Dedifferentiated amniotic fluid mesenchymal stem cell (primary cell): ENCODE measurements at regions not wholly inside any gene's neighbourhood (a gene's known extent, or its start where the extent isn't known, plus 50 kb on each side); places are given as distances from the start of the nearest gene placed in this dataset.

ENCODE experiments used
- DNase-seq: peaks from one replicate; pipeline ENCODE4 v3.0.0-alpha.2; 2016; ENCODE audit errors: extremely low spot score

DNA sequence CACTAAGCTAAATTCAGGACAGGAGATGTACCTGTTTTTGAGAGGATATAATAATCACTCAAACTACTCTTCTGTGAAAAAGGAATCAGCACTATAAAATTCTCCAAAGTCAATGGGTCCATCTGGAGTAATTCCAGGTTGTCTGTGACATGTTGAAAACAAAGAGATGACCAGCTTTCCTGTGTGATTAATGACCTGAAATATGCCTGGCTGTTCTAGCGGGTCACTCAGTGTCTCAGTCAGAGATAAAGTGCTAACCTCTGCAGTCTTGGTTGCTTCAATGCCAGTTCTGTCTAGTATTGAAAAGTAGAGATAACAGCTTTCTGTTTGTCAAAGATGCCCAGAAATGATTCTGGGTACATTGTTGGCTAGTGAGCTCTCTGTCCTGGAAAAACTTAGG lies 722.6 kb upstream of the TENM4 start:
- no peak for DNase-seq

DNA sequence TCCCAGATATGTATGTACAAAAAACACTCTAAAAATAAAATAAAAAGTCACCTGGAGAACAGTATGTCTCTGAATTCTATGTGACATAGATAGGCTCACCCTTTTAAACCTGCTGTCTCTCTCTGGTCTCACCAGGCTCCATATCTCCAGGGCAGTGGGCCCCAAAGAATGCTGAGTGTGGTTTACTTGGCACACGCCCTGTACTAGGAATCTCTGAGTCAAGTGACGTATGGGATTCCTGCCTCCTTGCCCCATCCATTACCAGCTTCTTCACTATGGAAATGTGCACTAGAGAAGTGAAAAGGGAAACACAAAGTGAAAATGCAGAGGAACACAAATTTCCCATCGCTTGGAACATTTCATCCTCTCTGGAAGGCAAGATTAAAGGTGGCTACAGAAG lies 722.2 kb upstream of the TENM4 start:
- peak; percentile 55 for DNase-seq

DNA sequence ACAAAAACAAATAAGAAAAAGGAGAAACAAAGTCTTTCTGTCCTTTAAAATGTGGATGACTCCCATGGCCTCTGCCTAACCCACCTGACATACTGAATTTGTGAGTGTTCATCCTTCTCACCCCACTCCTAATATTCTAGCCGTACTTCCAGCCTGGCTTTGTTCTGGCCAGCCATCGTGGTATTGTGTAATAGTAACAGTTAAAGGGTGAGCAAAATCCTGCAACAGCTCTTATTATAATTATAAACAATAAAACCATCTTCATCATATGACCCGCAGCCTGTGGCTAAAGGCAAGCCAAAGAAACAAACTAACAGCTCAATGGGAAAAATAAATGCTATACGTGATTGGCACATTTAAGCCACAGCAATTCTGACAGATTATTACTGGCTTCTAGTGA lies 721.6 kb upstream of the TENM4 start:
- no peak for DNase-seq

DNA sequence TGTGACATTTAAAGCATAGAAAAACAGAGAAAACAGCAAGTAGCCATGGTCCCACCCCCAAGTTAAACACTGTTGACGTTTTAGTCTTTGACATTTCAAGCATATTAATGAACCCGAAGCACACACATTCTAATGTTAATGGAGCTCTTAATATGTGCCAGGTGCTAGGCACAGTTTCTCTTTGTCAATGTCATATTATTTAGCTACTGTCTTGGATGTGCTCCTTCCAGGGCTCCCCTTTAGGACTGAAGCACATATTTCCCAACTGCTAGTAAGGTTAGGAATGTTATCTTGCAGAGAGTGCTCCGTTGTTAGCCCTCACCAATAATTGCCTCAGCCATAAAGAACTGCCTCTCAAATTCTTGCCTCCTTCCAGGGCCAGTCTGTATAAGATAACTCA lies 716.6 kb upstream of the TENM4 start:
- no peak for DNase-seq

DNA sequence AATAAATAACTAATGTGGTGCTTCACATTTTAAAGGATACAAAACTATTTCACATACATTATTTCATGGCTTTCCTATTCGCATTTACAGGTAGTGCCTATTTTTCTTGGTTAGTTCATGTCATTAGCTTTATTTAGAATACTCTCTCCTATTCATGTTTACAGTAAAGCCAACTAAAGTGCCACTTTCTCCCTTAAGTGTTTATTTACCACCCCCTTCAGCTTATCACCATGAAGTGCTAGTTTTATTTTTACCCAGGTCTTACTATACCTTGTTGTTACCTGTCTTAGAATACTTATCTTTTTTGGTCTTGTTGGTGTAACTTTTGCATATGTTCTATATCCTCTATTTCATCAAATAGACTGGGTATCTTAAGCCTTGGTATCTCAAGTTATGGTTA lies 715.2 kb upstream of the TENM4 start:
- no peak for DNase-seq

DNA sequence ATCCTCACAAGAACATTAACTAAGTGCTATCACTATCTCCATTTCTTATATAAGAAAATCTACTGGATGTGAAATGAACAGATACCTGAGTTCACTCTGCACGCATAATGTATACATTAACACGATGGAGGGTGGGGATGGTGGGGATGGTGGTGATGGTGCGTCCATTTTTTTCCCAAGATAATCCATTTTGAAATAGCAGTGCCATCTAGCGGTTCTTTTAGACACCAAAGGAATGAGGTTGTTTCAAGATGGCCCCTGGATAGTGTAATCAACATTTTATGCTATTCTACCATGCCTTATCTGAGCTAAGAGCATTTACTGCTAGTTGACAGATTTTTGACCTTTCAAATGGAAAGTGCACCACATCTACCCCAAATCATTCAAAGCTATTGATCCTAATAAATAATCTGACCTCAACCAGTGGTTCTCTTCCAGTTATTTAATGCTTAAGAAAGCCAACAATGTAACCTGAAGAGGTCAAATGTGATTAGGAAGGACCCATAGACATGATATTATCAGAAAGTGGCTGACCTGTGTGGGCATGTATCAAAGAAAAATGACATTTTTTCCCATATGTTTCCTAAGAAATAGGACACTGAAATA lies 714.7 kb upstream of the TENM4 start:
- peak; percentile 65 for DNase-seq

DNA sequence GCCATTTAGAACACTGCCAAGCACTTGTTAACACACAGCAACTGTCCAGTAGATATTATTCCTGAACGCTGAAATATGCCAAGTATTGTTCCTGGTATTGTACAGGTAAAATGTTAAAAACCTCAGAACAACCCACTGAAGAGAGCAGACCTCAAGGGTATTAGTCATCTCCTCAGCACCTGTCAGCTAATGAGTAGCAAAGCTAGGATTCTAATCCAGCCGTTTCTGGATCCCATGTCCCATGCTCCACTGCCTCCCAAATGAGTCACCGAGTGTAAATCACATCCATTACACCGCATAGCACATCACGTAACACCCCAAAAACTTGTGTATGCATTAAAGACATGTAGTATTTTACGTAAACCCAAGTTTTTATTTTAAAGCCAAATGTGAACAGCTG lies 705.4 kb upstream of the TENM4 start:
- DNase-seq, result no peak

DNA sequence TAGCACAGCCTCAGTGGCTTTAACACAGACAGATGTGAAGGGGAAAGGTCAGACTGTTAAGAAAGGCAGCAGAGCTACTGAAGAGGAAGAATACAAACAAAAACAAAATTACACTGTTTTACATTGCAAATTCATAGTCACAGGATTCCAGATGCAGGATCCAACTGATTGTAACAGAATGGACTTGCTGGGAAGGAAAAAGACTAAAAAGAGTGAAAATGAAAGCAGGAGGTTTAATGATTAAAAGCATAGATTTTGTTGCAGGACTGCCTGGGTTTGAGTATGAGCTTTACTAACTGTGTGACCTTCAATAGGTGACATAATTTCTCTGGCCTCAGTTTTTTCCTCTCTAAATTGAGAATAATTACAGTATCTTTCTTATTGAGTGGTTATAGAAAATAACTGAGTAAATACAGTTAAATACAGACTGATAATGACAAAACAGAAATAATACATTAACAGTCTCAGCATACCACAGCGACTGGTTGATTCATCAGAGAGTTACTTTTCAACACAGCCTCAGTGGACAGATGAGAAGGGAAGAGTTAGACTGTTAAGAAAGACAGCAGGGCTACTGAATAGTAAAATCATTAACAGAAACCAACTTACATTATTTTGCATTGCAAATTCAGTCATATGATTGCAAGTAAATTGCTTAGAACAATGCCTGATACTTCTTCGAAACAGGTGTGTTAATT lies 704.2 kb upstream of the TENM4 start:
- no peak for DNase-seq

DNA sequence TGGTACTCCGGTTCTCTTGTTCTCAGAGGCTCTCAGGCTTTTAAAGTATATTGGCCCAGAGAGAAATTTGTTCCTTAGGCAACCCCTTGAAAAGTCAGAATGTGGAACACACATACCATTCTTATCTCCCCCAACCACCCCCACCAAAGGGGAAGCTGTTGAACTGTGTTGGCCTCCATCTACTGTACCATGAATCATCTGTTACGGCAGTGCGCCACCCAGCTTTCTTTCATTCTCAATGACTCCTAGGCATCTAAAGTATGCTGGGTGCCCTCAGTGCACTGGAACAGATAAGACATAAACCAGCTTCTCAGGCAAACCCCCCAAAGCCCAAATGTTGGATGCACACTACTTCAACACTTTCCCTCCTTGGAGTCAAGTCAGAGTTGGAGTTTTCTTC lies 696.2 kb upstream of the TENM4 start:
- DNase-seq, result no peak

DNA sequence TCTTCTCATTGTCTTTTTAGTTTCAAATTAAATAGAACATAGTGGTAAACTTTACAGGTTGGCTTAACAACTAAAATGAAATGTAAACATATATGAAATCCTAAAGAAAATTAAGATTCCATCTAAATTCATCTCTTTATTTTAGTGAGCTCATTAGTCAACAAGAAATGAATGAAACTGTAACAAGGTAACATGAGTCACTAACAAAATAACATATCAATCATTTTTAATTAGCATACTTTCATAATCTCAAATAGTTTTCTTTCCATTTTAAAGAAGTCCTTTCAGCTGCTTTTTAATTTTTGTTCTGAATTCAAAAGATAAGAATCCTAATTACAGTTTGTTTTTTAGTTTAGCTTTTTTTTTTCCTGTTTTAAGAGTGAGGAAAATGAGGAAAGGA lies 688.6 kb upstream of the TENM4 start:
- DNase-seq, result no peak

DNA sequence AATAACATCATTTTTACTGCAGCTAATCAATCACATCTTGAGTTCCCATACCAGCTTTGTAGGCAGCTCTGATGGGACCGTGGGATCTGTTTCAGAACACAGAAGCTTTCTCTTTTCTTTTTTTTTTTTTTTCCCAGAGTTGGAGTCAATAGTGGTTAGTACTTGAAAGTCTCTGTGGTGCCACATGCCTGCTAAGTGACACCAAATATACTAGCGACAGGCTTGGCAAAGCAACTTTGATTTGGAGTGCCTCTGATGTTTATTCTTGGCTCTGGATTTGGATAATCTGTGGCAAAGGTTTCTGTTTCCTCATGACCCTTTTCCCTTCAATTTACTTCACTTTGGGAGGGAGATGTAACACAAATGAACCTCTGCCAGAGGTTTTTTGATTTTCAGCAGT lies 681.4 kb upstream of the TENM4 start:
- no peak for DNase-seq

DNA sequence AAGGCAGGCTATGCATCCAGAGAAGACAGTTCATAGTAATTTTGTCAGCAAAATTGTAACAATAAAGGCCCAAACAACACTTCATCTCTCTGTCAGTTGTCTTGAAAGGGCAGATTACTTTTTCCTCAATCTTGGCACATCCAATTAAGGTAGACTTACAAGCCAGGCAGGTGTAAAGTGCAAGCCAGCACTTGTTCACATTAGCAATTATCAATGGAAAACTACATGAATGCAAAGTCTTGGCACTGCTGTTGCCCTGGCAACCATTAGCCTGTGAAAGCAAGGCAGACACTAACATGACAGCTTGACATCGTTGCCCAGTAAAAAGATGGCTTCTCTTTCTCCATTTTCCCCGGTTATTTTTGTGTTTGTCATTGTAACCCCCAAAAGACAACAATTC lies 677.2 kb upstream of the TENM4 start:
- DNase-seq, result no peak

DNA sequence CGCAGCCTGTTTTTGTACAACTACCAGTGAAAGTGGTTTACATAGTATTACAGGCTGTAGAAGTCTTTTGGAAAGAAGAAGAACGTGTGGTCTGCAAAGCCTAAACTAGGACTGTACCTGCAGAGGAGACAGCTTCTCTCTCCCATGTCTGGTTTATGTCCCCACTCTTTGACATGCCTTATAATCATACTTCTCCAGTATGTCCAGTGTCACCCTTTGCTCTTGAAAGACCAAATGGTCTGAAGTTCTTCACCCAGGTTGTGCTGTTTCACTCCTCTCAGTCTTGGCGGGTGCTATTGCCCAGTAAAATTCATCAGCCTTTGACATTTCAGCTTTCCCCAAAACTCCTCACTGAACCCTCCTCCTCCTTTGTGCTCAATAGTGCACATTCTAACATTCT lies 676.0 kb upstream of the TENM4 start:
- DNase-seq, result no peak

DNA sequence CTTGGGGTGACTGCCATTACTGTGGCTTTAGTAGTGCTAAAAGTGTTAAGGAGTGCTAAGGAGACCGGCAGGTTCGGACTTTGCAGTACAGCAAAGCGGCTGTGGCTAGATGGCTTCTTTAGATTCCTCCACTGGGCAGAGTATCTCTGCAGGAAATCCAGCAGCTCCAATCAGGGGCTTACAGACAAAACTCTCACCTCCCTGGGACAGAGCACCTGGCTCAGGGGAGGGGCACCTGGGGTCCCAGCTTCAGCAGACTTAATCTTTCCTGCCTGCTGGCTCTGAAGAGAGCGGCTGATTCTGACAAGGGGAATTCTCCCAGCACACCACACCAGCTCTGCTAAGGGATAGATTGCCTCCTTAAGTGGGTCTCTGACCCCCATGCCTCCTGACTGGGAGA lies 668.8 kb upstream of the TENM4 start:
- DNase-seq, result no peak

DNA sequence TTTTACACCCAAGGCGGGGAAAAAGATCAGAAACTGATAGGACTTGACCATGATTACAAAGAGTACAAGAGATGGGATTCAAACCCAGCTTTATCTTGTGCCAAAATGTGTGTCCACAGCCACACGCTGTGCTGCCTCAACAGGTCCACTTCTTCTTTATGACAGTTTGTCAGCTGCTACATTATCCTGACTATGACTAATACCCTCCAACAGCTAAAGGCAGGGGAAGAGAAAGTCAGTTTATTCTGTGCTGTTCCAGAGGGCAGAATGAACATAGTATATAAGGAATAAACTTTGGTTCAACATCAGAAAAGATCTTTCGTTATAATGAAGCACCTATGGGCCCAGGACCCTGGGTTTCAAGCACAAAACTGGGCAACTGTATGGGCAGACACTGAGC lies 668.2 kb upstream of the TENM4 start:
- DNase-seq, result no peak

DNA sequence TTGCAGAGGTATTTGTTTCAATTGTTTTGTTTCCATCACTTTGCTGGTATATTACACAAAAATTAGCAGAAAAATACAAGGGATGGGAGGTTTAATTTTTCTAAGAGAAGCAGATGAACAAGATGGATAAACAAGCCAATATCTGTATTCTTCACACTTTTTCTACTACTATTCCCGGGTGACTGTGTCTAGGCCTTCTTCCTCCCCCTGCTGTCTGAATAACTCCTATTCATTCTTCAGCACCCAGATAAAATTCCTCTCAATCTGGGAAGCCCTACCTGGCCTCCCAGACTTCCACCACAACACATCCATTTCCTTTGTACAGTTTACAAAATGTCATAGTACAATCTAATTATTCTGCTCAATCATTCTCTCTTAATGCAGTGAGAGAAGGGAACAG lies 666.6 kb upstream of the TENM4 start:
- DNase-seq, result no peak

DNA sequence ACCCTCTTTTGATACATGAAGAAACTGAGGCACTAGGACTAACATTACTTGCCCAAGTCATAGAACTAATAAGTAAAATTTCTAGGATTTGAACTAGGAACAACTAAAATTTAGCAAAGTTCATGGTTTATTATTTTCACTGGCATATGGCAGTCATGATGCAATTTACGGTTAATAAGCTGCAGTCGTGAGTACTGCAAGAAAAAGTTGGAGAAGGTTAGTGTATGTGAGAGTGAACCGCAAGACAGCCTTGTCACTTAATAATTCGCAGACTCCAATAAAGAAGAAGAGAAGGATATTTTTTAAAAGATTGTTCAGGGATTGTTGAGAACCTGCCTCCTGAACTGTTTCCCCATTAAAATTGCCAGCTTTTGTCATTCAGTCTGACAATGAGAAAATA lies 663.4 kb upstream of the TENM4 start:
- no peak for DNase-seq

DNA sequence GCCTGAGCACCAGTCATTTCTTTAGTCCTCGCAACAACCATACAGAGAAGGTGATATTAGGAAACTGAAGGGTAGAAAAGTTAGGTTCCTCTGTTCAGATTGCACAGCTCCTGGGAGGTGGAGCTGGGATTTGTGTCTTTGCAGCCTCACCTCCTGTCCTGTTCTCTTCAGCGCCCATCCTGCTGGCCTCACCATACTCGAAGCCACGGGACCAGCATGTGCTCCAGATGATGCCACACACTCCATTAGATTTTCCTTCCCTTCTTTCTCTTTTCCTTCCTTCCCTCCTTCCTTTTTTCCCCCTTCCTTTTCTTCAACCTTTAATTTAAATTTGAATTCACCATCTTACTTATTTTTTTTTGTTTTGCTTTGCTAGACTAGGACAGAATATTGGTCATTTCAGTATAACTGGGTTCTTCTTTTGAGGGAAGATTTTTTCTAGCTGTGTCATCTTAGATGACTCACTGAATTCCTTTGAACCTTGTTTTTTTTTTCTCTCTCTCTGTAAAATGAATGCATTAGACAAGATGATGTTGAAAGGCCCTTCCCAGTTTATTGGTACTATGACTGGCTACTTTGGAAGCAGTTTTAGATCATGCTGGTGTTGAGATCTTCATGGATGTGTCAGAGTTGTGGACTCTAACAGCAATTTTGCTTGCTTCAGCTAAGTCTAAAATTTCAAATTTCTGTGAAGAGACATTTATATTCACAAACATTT lies 662.5 kb upstream of the TENM4 start:
- peak; percentile 88 for DNase-seq

DNA sequence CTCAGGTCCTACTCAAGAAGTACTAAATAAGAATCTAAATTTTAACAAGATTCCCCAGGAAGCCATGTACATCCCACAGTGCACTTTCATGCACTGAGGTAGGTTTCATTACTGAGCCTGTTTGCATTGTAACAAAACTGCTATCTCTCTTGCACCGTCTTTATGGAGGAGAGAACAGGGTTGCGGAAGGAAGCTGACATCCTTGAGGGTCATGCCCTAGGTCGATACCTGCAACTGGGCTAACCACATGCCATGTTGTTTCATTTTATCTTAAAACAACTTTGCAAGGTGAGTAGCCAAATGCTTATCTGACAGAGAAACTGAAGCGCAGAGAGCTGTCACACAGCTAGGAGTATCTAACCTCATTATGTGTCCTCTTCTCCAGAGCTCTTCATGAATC lies 656.3 kb upstream of the TENM4 start:
- no peak for DNase-seq

DNA sequence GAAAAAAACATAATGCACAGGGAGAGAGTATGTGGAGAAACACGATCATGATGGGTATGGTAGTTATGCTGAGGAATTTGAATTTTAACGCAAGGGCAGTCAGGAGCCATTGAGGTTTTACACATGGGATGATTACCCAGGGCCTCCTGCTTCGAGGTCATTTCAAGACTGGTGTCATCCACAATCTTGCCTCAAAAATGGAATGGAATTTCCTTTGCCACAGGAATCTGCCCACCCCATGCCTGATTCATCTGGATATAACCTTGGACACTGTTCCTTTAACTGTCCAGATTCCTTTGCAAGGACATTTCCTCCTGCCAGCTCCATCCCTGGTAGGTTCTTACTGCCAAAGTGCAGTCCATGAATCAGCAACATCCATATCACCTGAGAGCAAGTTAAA lies 655.9 kb upstream of the TENM4 start:
- peak; percentile 55 for DNase-seq

DNA sequence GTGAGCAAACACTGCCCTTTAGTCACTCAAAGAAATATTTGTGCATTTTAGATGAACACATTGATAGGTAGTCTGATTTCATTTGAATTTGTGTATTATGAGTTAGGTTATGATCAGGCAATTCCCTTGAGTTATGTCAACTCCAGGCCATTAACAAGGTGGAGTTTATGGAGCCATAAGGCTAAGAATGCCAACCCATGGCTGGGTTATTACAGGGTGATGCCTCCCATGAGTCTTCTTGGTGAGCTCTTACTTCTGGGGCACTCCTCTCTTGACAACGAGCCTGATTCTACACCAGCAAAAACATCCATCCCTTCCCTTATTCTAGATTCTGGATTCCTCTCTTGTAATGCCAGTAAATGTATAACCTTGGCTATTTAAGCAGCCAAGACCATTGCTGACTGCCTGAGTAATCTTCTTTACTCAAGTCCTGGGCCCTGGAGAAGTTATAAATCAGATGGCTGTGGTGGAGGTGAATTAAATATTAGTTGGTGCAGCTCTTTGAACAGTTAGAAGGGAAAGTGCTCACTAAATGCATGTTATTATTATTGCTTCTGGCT lies 645.7 kb upstream of the TENM4 start:
- DNase-seq, result no peak

DNA sequence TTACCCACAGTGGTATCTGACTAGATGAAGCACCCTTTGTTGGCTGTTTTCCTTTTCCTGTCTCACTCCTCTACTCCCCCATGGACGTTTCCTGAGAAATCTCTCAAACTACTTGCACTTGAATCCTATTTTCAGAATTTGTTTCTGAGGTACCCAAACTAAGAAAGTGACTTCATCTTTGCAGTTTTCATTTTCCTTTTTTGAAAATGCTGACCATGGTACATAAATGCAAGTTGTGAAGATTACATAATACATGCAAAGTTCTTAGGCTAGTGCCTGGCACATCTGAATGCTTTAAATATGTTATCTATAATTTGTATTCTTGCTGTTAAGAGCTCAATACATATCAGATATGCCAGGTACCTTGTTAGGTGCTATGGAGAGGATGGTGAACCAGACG lies 644.7 kb upstream of the TENM4 start:
- DNase-seq, result no peak

DNA sequence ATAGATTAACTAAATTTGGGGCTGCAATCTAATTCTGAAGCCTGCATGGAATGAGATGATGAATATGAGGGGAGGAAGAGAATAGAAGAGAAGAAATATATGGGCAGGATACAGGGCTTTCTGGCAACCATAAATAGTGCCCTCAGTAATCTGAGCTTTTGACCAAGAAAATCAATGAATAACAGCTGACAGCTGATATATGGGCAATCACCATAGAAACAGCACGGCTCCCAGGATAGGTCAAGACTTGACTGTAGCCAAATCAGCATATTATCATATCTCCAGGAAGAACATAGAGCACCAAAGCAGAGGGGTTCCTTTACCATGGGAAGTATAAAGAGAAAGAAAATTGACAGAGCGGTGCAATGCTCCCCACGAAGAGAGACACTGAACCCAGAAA lies 643.8 kb upstream of the TENM4 start:
- DNase-seq, result no peak
